ENCODE measurements at regions not wholly inside any gene's neighbourhood (a gene's known extent, or its start where the extent isn't known, plus 50 kb on each side); places are given as distances from the start of the nearest gene placed in this dataset.

- ATAC-seq (no peak), DNase-seq (ENCODE audit: low read depth, low spot score) (no peak)
- CTCF ChIA-PET, result no interaction called here
- RAD21 ChIA-PET (ENCODE audit: low non-redundant PET in 1 of 2, low total read pairs in 2 of 2, uncharacterized antibody in 2 of 2, unreplicated experiment in 2 of 2), result no interaction called here
- no peak for TF ChIP-seq EZH2 (IDR thresholded peaks at IDR 0.05)
- no peak for TF ChIP-seq JUND (IDR thresholded peaks at IDR 0.05)
- no peak for TF ChIP-seq CBX3 (IDR thresholded peaks at IDR 0.05; ENCODE audit: low read depth)
- no peak for TF ChIP-seq FOSL1 (IDR thresholded peaks at IDR 0.05; ENCODE audit: low read depth)
- TF ChIP-seq EZH2phosphoT487 (IDR thresholded peaks at IDR 0.05; ENCODE audit: borderline replicate concordance), result no peak
- H3K4me2 ChIP-seq (ENCODE audit: low read length), result no peak overlapping the region
- no peak overlapping the region for H3K9ac ChIP-seq (ENCODE audit: low read length)
- no peaks in the 10 kb centered on the region for H3K27me3 ChIP-seq (ENCODE audit: insufficient read depth, low read length)
- intact Hi-C loops (cut with micrococcal nuclease), result no loop called here
- no peak overlapping the region for H3K27ac ChIP-seq (ENCODE audit: low read depth, low read length)
- BruUV-seq (replicated peaks), result no TSS peak
- H3K79me2 ChIP-seq (ENCODE audit: insufficient read depth, low read length), result no peaks in the 10 kb centered on the region
- POLR2A ChIA-PET, result no interaction called here
- no peaks in the 10 kb centered on the region for H3K9me2 ChIP-seq (ENCODE audit: insufficient read depth)
- H4K20me1 ChIP-seq (ENCODE audit: insufficient read depth), result no peaks in the 10 kb centered on the region
- no peak overlapping the region for H2AFZ ChIP-seq (ENCODE audit: low read depth, low read length, poor library complexity, severe bottlenecking)
- no peaks in the 10 kb centered on the region for H3K36me3 ChIP-seq (ENCODE audit: control insufficient read depth in 1 of 2, insufficient read depth in 2 of 2, low read length in 2 of 2)
- no peaks in the 10 kb centered on the region for H3K4me1 ChIP-seq (ENCODE audit: control insufficient read depth in 1 of 2, insufficient read depth in 2 of 2, low read length in 2 of 2)
- H3K4me3 ChIP-seq (replicated peaks in 1 of 2; ENCODE audit: low read depth in 1 of 2, low read length in 2 of 2), result no peak overlapping the region
- H3K9me3 ChIP-seq (ENCODE audit: control insufficient read depth in 1 of 2, insufficient read depth in 1 of 2, low read depth in 1 of 2, low read length in 2 of 2), result peaks cover 0 to 7% of the 10 kb centered on the region in 2 experiments; a peak in 1 of 4 replicates
These were observed 131.1 kb downstream of the AHR start for GRCh38 chr7:17429579-17429978.

DNA sequence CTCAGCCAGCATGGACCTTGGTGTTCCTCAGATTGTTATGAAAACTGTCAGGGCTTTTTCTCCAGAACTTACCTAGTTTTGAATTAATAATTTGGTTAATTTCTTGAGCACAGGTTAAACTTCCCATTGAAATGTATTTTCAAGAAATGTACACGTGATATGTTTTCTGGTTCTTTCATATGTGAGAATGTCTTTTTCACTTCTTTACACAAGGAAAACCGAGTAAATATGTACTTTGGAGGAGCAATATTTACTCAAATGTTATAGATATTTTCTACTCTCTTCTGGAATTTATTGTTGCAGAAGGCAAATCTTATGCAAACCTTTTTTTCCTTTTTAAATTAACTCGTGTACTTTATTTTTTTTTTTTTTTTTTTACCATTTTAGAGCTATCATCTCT lies 134.3 kb downstream of the AHR start:
- no peak for DNase-seq (ENCODE audit: low read depth, low spot score)
- no peak for ATAC-seq
- no peak overlapping the region for H2AFZ ChIP-seq (ENCODE audit: low read depth, low read length, poor library complexity, severe bottlenecking)
- ChIA-PET CTCF (no interaction called here), RAD21 (ENCODE audit: low non-redundant PET in 1 of 2, low total read pairs in 2 of 2, uncharacterized antibody in 2 of 2, unreplicated experiment in 2 of 2) (no interaction called here), POLR2A (no interaction called here)
- no peaks in the 10 kb centered on the region for H3K79me2 ChIP-seq (ENCODE audit: insufficient read depth, low read length)
- no peaks in the 10 kb centered on the region for H3K4me1 ChIP-seq (ENCODE audit: control insufficient read depth in 1 of 2, insufficient read depth in 2 of 2, low read length in 2 of 2)
- no peak overlapping the region for H3K4me3 ChIP-seq (replicated peaks in 1 of 2; ENCODE audit: low read depth in 1 of 2, low read length in 2 of 2)
- 0 out of 2 replicates have a peak, but pooled peaks cover 3% of the 10 kb centered on the region for H3K9me2 ChIP-seq (ENCODE audit: insufficient read depth)
- no peak overlapping the region for H3K9ac ChIP-seq (ENCODE audit: low read length)
- no peaks in the 10 kb centered on the region for H4K20me1 ChIP-seq (ENCODE audit: insufficient read depth)
- H3K36me3 ChIP-seq (ENCODE audit: control insufficient read depth in 1 of 2, insufficient read depth in 2 of 2, low read length in 2 of 2), result no peaks in the 10 kb centered on the region
- TF ChIP-seq YY1 (IDR thresholded peaks at IDR 0.05; ENCODE audit: extremely low read depth, insufficient replicate concordance, low read depth, low read length) (no peak), CEBPB (IDR thresholded peaks at IDR 0.05; ENCODE audit: low read depth) (no peak), RAD21 (IDR thresholded peaks at IDR 0.05; ENCODE audit: low read depth) (no peak), EZH2 (IDR thresholded peaks at IDR 0.05) (no peak), SP1 (IDR thresholded peaks at IDR 0.05; ENCODE audit: low read depth) (no peak), CBX3 (IDR thresholded peaks at IDR 0.05; ENCODE audit: low read depth) (no peak), ZFX (IDR thresholded peaks at IDR 0.05) (no peak), SIN3A (IDR thresholded peaks at IDR 0.05; ENCODE audit: low read depth) (no peak), ELF1 (IDR thresholded peaks at IDR 0.05; ENCODE audit: borderline replicate concordance, low read depth) (no peak), JUND (IDR thresholded peaks at IDR 0.05) (no peak), ZBTB33 (IDR thresholded peaks at IDR 0.05; ENCODE audit: extremely low read depth, insufficient replicate concordance, low read length) (no peak), EGR1 (IDR thresholded peaks at IDR 0.05; ENCODE audit: low read depth) (no peak), ATF3 (IDR thresholded peaks at IDR 0.05) (no peak), MAX (IDR thresholded peaks at IDR 0.05) (no peak), POLR2A (IDR thresholded peaks at IDR 0.05; ENCODE audit: borderline replicate concordance, extremely low read depth, insufficient read depth, insufficient read length) (no peak)
- H3K4me2 ChIP-seq (ENCODE audit: low read length), result no peak overlapping the region
- no peak overlapping the region for H3K27ac ChIP-seq (ENCODE audit: low read depth, low read length)
- no TSS peak for BruUV-seq (replicated peaks)
- intact Hi-C loops (cut with micrococcal nuclease), result no loop called here
- H3K9me3 ChIP-seq (ENCODE audit: control insufficient read depth in 1 of 2, insufficient read depth in 1 of 2, low read depth in 1 of 2, low read length in 2 of 2), result peaks cover 0 to 7% of the 10 kb centered on the region in 2 experiments; a peak in 1 of 4 replicates
- H3K27me3 ChIP-seq (ENCODE audit: insufficient read depth, low read length), result no peaks in the 10 kb centered on the region
